Right lobe of liver (tissue), 6 donors: ENCODE measurements at regions not wholly inside any gene's neighbourhood (a gene's known extent, or its start where the extent isn't known, plus 50 kb on each side); places are given as distances from the start of the nearest gene placed in this dataset.
A peak's percentile ranks its signal among the peaks of the same experiment; 100 is the strongest.

ENCODE experiments used
- ATAC-seq, 4 donors: fragments of 200-7000 bp; cut with Tn5 transposase; one replicate each; pipeline ENCODE4 v1.9.1; 2020; ENCODE audit warnings: mild to moderate bottlenecking in 4 of 4, moderate library complexity in 4 of 4
- DNase-seq, 3 donors: peaks; one replicate each; pipeline ENCODE4 v3.0.0-alpha.2; 2020
- H3K27ac ChIP-seq, 3 donors: fragments of 200-600 bp; one replicate each; pipeline ENCODE4 v1.8.0; 2022
- H3K27me3 ChIP-seq, 2 donors: fragments of 200-600 bp; one replicate each; pipeline ENCODE4 v1.8.0; 2022
- H3K36me3 ChIP-seq, 4 donors: fragments of 200-600 bp; sonication (generic) in 1 of 4; one replicate each; pipeline versions ENCODE4 v1.5.1 to v1.8.0; 2017 to 2022; ENCODE audit warnings: control low read depth in 1 of 4
- H3K4me1 ChIP-seq, 4 donors: fragments of 200-600 bp; sonication (generic) in 1 of 4; one replicate each; pipeline versions ENCODE4 v1.5.1 to v1.8.0; 2017 to 2022; ENCODE audit warnings: control low read depth in 1 of 4
- H3K4me3 ChIP-seq, 3 donors: fragments of 200-600 bp; one replicate each; pipeline ENCODE4 v1.8.0; 2022
- H3K9me3 ChIP-seq, 4 donors: fragments of 200-600 bp; sonication (generic) in 1 of 4; one replicate each; pipeline versions ENCODE4 v1.5.1 to v1.8.0; 2017 to 2022; ENCODE audit warnings: control low read depth in 1 of 4
- CTCF ChIP-seq, 4 donors: fragments of 200-600 bp in 3 of 4; fragments of 450-650 bp in 1 of 4; IDR thresholded peaks; one replicate each; pipeline versions ENCODE4 v1.5.1 to v1.8.0; 2016 to 2022; ENCODE audit warnings: antibody characterized with exemption in 4 of 4, mild to moderate bottlenecking in 2 of 4
- POLR2A ChIP-seq: fragments of 450-650 bp; IDR thresholded peaks from one replicate; pipeline ENCODE4 v1.6.1; 2017; ENCODE audit warnings: antibody characterized with exemption, mild to moderate bottlenecking
- WGBS: methylation state at CpG from one replicate; pipeline ENCODE4 v1.1.6; 2018; ENCODE audit warnings: low coverage, low lambda C conversion rate; ENCODE audit not compliant: insufficient coverage; ENCODE audit errors: missing lambda C conversion rate; 5-methylcytosine and 5-hydroxymethylcytosine counted together
- intact Hi-C, 2 donors: fragments of 100-400 bp; cut with DNase I; formaldehyde crosslinking; loops; one replicate each; pipeline versions ENCODE4 v1.11.2 to v1.14.1; 2022
- donor health status: DM: no; HTN: yes; CAD: no.
- donor health status: DM: no; HTN: no; CAD: no.
- donor health status: DM: no; HTN: no; CAD: no.
- donor health status: DM: no; HTN: yes; CAD: no.
- donor health status: DM: no; HTN: yes; CAD: no.

GRCh38 chr1:29713857-29714256 lies 477.5 kb downstream of the PTPRU start:
- no peaks in the 10 kb centered on the region for H3K27me3 ChIP-seq
- no peak for ATAC-seq
- no peak for TF ChIP-seq POLR2A
- TF ChIP-seq CTCF (IDR thresholded peaks at IDR 0.05): no peak
- no peak for DNase-seq
- intact Hi-C loops: no loop called here
- H3K36me3 ChIP-seq: no peaks in the 10 kb centered on the region
- H3K4me3 ChIP-seq: no peak overlapping the region
- H3K4me1 ChIP-seq: no peaks in the 10 kb centered on the region
- no peak overlapping the region for H3K27ac ChIP-seq
- H3K9me3 ChIP-seq: no peaks in the 10 kb centered on the region
- WGBS: 43% methylated on average over 1 of the region's 1 CpG

- no peak for DNase-seq
These were observed 476.5 kb downstream of the PTPRU start for GRCh38 chr1:29712801-29713200.

GRCh38 chr1:29712284-29712651 lies 475.9 kb downstream of the PTPRU start:
- no peak overlapping the region for H3K4me3 ChIP-seq
- TF ChIP-seq POLR2A: no peak
- TF ChIP-seq CTCF (IDR thresholded peaks at IDR 0.05): no peak
- ATAC-seq (peak in 1 of 4 donors; percentile 19), DNase-seq (no peak)
- H3K36me3 ChIP-seq: no peaks in the 10 kb centered on the region
- H3K4me1 ChIP-seq: no peaks in the 10 kb centered on the region
- no peak overlapping the region for H3K27ac ChIP-seq
- intact Hi-C loops: no loop called here
- H3K9me3 ChIP-seq: no peaks in the 10 kb centered on the region
- H3K27me3 ChIP-seq: no peaks in the 10 kb centered on the region
- 23% methylated on average over 4 of the region's 4 CpGs for WGBS

More at GRCh38 chr1:29712801-29713200, 476.5 kb downstream of the PTPRU start:
- Histone ChIP-seq H3K9me3 (no peaks in the 10 kb centered on the region), H3K4me1 (no peaks in the 10 kb centered on the region), H3K36me3 (no peaks in the 10 kb centered on the region), H3K4me3 (no peak overlapping the region), H3K27ac (no peak overlapping the region), H3K27me3 (no peaks in the 10 kb centered on the region)
- WGBS: 52% methylated on average over 3 of the region's 7 CpGs
- TF ChIP-seq CTCF (IDR thresholded peaks at IDR 0.05): no peak
- TF ChIP-seq POLR2A: no peak
- intact Hi-C loops: no loop called here
- ATAC-seq: no peak

GRCh38 chr1:29711582-29712283 lies 475.4 kb downstream of the PTPRU start:
- no peak overlapping the region for H3K27ac ChIP-seq
- WGBS: 28% methylated on average over 6 of the region's 7 CpGs
- intact Hi-C loops: no loop called here
- H3K4me3 ChIP-seq: no peak overlapping the region
- DNase-seq (no peak), ATAC-seq (peak in 2 of 4 donors; percentile 32 to 41)
- no peaks in the 10 kb centered on the region for H3K36me3 ChIP-seq
- no peaks in the 10 kb centered on the region for H3K4me1 ChIP-seq
- no peaks in the 10 kb centered on the region for H3K27me3 ChIP-seq
- TF ChIP-seq POLR2A: no peak
- TF ChIP-seq CTCF (IDR thresholded peaks at IDR 0.05): no peak
- H3K9me3 ChIP-seq: no peaks in the 10 kb centered on the region
